HepG2 (cell line): ENCODE measurements at regions not wholly inside any gene's neighbourhood (a gene's known extent, or its start where the extent isn't known, plus 50 kb on each side); places are given as distances from the start of the nearest gene placed in this dataset.

ENCODE experiments used
- ATAC-seq: fragments of 200-7000 bp; cut with Tn5 transposase; 3 replicates; pipeline ENCODE4 v1.9.1; 2020; ENCODE audit warnings: mild to moderate bottlenecking, moderate library complexity
- BruUV-seq: library from RNA; stranded (reverse); fragments of 400-500 nt; replicated peaks from 2 replicates; lab custom pipeline; 2021; lab: Mats Ljungman, UMichigan
- CTCF ChIA-PET: fragments of 300-600 bp; formaldehyde crosslinking; extraction: SDS; loops from one replicate; lab custom pipeline; 2021; ENCODE audit warnings: low total read pairs, inconsistent platforms, low intra/inter-chr PET ratio; lab: Yijun Ruan, JAX
- POLR2A ChIA-PET: fragments of 350-600 bp; sonication (Branson Sonifier 250); formaldehyde crosslinking; loops from one replicate; lab custom pipeline; 2020; ENCODE audit warnings: antibody characterized with exemption, inconsistent platforms; lab: Yijun Ruan, JAX
- DNase-seq: peaks from one replicate; pipeline ENCODE4 v3.0.0-alpha.2; 2015; ENCODE audit warnings: low spot score
- FAIRE-seq: peaks from 3 replicates; lab custom pipeline; 2011; peaks lifted over from hg19 to GRCh38; lab: Jason Lieb, UNC
- H2AFZ ChIP-seq: one replicate; pipeline ENCODE4 v1.6.1; 2011; ENCODE audit warnings: low read length, inconsistent platforms
- H3K27ac ChIP-seq: fragments of 300-600 bp; 3 replicates; pipeline ENCODE4 v1.8.0; 2011; ENCODE audit warnings: mixed run types, mild to moderate bottlenecking, mixed read lengths, low read length, inconsistent platforms; ENCODE audit not compliant: insufficient read depth; ENCODE audit errors: extremely low read length
- H3K27me3 ChIP-seq, 2 experiments: fragments of 200-600 bp in 1 of 2; 2 replicates in 1 of 2; 3 replicates in 1 of 2; pipeline versions ENCODE4 v1.6.0 to v1.8.0; 2011; ENCODE audit warnings: low read length in 2 of 2, mild to moderate bottlenecking in 2 of 2, moderate library complexity in 2 of 2, inconsistent platforms in 1 of 2; ENCODE audit not compliant: insufficient read depth in 2 of 2, control insufficient read depth in 1 of 2
- H3K36me3 ChIP-seq, 2 experiments: fragments of 200-600 bp in 1 of 2; replicated peaks in 1 of 2; 2 replicates in 1 of 2; 3 replicates in 1 of 2; pipeline versions ENCODE4 v1.5.1 to v1.8.0; 2011; ENCODE audit warnings: low read length in 2 of 2, inconsistent platforms in 1 of 2; ENCODE audit not compliant: insufficient read depth in 2 of 2, control insufficient read depth in 1 of 2
- H3K4me1 ChIP-seq: 2 replicates; pipeline ENCODE4 v1.5.1; 2012; ENCODE audit warnings: low read length, inconsistent platforms; ENCODE audit not compliant: insufficient read depth
- H3K4me2 ChIP-seq: 2 replicates; pipeline ENCODE4 v1.6.0; 2011; ENCODE audit warnings: low read depth, low read length, inconsistent platforms
- H3K4me3 ChIP-seq, 3 experiments: fragments of 200-600 bp in 1 of 3; sonication (generic), shearing (Covaris generic) in 1 of 3; replicated peaks in 1 of 3; 2 replicates each; pipeline ENCODE4 v1.5.1; 2011 to 2016; ENCODE audit warnings: low read length in 3 of 3, inconsistent platforms in 2 of 3, low read depth in 2 of 3, mild to moderate bottlenecking in 2 of 3, control low read depth in 1 of 3, mixed read lengths in 1 of 3; ENCODE audit not compliant: insufficient read depth in 1 of 3
- H3K79me2 ChIP-seq: one replicate; pipeline ENCODE4 v1.6.1; 2011; ENCODE audit warnings: low read length, inconsistent platforms; ENCODE audit not compliant: insufficient read depth
- H3K9ac ChIP-seq: 2 replicates; pipeline ENCODE4 v1.6.0; 2011; ENCODE audit warnings: mild to moderate bottlenecking, low read depth, low read length, inconsistent platforms; ENCODE audit not compliant: insufficient read depth
- H3K9me3 ChIP-seq: 2 replicates; pipeline ENCODE4 v1.5.1; 2012; ENCODE audit warnings: mild to moderate bottlenecking, low read length
- H4K20me1 ChIP-seq: 2 replicates; pipeline ENCODE4 v1.6.0; 2011; ENCODE audit warnings: inconsistent platforms, mild to moderate bottlenecking, low read length, moderate library complexity; ENCODE audit not compliant: insufficient read depth
- ADNP ChIP-seq: sonication (generic); formaldehyde crosslinking; IDR thresholded peaks from 2 replicates; pipeline ENCODE4 v1.4.0; 2020; ENCODE audit warnings: missing genetic modification reagents
- ARID2 ChIP-seq: sonication (generic); formaldehyde crosslinking; IDR thresholded peaks from 2 replicates; pipeline ENCODE4 v1.8.1; 2022; ENCODE audit warnings: mild to moderate bottlenecking, missing genetic modification reagents, borderline replicate concordance
- ESRRA ChIP-seq: sonication (generic); formaldehyde crosslinking; IDR thresholded peaks from 2 replicates; pipeline ENCODE4 v1.5.1; 2020; ENCODE audit warnings: mild to moderate bottlenecking, low read depth, missing genetic modification reagents
- FLYWCH1 ChIP-seq: sonication (generic); formaldehyde crosslinking; IDR thresholded peaks from 2 replicates; pipeline ENCODE4 v1.8.1; 2023; ENCODE audit warnings: mild to moderate bottlenecking, missing genetic modification reagents
- GZF1 ChIP-seq: sonication (generic); formaldehyde crosslinking; IDR thresholded peaks from 2 replicates; pipeline ENCODE4 v1.5.1; 2020; ENCODE audit warnings: mild to moderate bottlenecking, missing genetic modification reagents
- HDAC2 ChIP-seq: sonication (generic); formaldehyde crosslinking; IDR thresholded peaks from 2 replicates; pipeline ENCODE4 v1.4.0; 2020; ENCODE audit warnings: missing genetic modification reagents
- KDM4B ChIP-seq: sonication (generic); formaldehyde crosslinking; IDR thresholded peaks from 2 replicates; pipeline ENCODE4 v1.4.0; 2020; ENCODE audit warnings: missing genetic modification reagents
- MAFG ChIP-seq: sonication (generic); formaldehyde crosslinking; IDR thresholded peaks from 2 replicates; pipeline ENCODE4 v1.5.1; 2020; ENCODE audit warnings: mild to moderate bottlenecking, missing genetic modification reagents
- MAZ ChIP-seq, 2 experiments: sonication (generic) in 1 of 2; formaldehyde crosslinking in 1 of 2; IDR thresholded peaks; 2 replicates each; pipeline versions ENCODE4 v1.5.0 to v1.6.1; 2012 to 2020; ENCODE audit warnings: low read depth in 2 of 2, mild to moderate bottlenecking in 2 of 2, borderline replicate concordance in 1 of 2, improper control_type of control experiment in 1 of 2, low read length in 1 of 2, missing genetic modification reagents in 1 of 2, moderate library complexity in 1 of 2
- MED13 ChIP-seq: sonication (generic); formaldehyde crosslinking; IDR thresholded peaks from 2 replicates; pipeline ENCODE4 v1.5.0; 2020; ENCODE audit warnings: missing genetic modification reagents
- MTF2 ChIP-seq: sonication (generic); formaldehyde crosslinking; IDR thresholded peaks from 2 replicates; pipeline ENCODE4 v1.5.0; 2020; ENCODE audit warnings: missing genetic modification reagents, borderline replicate concordance
- NPAS2 ChIP-seq: sonication (generic); formaldehyde crosslinking; IDR thresholded peaks from 2 replicates; pipeline ENCODE4 v1.8.0; 2022; ENCODE audit warnings: mild to moderate bottlenecking, missing genetic modification reagents, borderline replicate concordance
- PATZ1 ChIP-seq: sonication (generic); formaldehyde crosslinking; IDR thresholded peaks from 2 replicates; pipeline ENCODE4 v1.4.0; 2020; ENCODE audit warnings: missing genetic modification reagents
- SMAD3 ChIP-seq: sonication (generic); formaldehyde crosslinking; IDR thresholded peaks from 2 replicates; pipeline ENCODE4 v1.4.0; 2020; ENCODE audit warnings: missing genetic modification reagents
- SNAI1 ChIP-seq: sonication (generic); formaldehyde crosslinking; IDR thresholded peaks from 2 replicates; pipeline ENCODE4 v1.5.0; 2020; ENCODE audit warnings: mild to moderate bottlenecking, missing genetic modification reagents, borderline replicate concordance
- YEATS4 ChIP-seq: sonication (generic); formaldehyde crosslinking; IDR thresholded peaks from 2 replicates; pipeline ENCODE4 v1.4.0; 2020; ENCODE audit warnings: missing genetic modification reagents, borderline replicate concordance
- YY1 ChIP-seq: IDR thresholded peaks from 2 replicates; pipeline ENCODE4 v1.6.1; 2011; ENCODE audit warnings: low read length, low read depth, moderate library complexity, mild to moderate bottlenecking; ENCODE audit not compliant: insufficient read depth, insufficient replicate concordance
- ZNF136 ChIP-seq: sonication (generic); formaldehyde crosslinking; IDR thresholded peaks from 2 replicates; pipeline ENCODE4 v1.8.1; 2022; ENCODE audit warnings: low read depth, mild to moderate bottlenecking, moderate library complexity, missing genetic modification reagents
- ZNF431 ChIP-seq: sonication (generic); formaldehyde crosslinking; IDR thresholded peaks from 2 replicates; pipeline ENCODE4 v1.9.0; 2022; ENCODE audit warnings: missing genetic modification reagents, low read depth, mild to moderate bottlenecking, borderline replicate concordance
- WGBS: methylation state at CpG from one replicate; pipeline ENCODE4 v1.1.6; 2017; ENCODE audit warnings: low lambda C conversion rate; 5-methylcytosine and 5-hydroxymethylcytosine counted together
- in situ Hi-C: cut with HindIII; loops from 2 replicates; pipeline ENCODE4 v1.10.0; 2017; ENCODE audit warnings: low pct_unique_long_range_greater_than_20kb; ENCODE audit not compliant: extremely low pct_ligation_motif_present
- intact Hi-C: fragments of 100-400 bp; cut with micrococcal nuclease; formaldehyde crosslinking; loops from one replicate; pipeline ENCODE4 v1.10.0; 2022; ENCODE audit not compliant: unreplicated experiment

DNA sequence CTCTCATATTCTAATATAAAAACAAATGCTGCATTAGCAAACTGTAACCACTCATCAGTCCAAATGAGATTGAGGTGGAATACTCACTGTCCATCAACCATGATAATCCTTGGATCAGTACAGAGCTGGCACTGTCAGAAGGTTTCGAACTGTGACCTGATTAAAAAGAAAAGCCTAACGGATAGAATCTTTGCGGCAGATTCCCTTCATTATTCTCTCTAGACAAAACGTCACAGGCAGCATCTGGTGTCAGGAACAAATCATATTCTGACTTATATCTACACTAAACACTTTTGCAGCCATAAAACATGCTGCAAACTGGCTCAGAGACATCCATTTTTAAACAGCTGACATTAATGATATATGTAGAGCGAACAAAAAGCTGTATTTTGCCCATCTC is 677.7 kb upstream of the NXPH2 start:
- Histone ChIP-seq H3K4me1 (no peaks in the 10 kb centered on the region), H3K9ac (no peak overlapping the region), H3K4me2 (no peak overlapping the region), H3K79me2 (no peaks in the 10 kb centered on the region), H2AFZ (no peak overlapping the region), H4K20me1 (no peaks in the 10 kb centered on the region), H3K27me3 (no peaks in the 10 kb centered on the region), H3K36me3 (no peaks in the 10 kb centered on the region), H3K9me3 (no peaks in the 10 kb centered on the region; the same call in 1 of the 2 replicates), H3K27ac (no peak overlapping the region), H3K4me3 (no peak overlapping the region)
- in situ Hi-C loops = no loop called here
- FAIRE-seq (no peak), ATAC-seq (no peak), DNase-seq (no peak)
- BruUV-seq = no TSS peak
- intact Hi-C loops = no loop called here
- WGBS = 16% methylated on average over 5 of the region's 5 CpGs
- TF ChIP-seq YY1 (no peak), ZNF431 (CRISPR knock-in tag) (no peak), MAZ (IDR thresholded peaks at IDR 0.05; ENCODE audit: borderline replicate concordance, low read depth, low read length) (no peak), MAZ (CRISPR knock-in tag; IDR thresholded peaks at IDR 0.05; ENCODE audit: low read depth) (no peak), ZNF136 (CRISPR knock-in tag) (no peak), FLYWCH1 (CRISPR knock-in tag) (no peak)
- POLR2A ChIA-PET = no interaction called here
- CTCF ChIA-PET = no interaction called here

DNA sequence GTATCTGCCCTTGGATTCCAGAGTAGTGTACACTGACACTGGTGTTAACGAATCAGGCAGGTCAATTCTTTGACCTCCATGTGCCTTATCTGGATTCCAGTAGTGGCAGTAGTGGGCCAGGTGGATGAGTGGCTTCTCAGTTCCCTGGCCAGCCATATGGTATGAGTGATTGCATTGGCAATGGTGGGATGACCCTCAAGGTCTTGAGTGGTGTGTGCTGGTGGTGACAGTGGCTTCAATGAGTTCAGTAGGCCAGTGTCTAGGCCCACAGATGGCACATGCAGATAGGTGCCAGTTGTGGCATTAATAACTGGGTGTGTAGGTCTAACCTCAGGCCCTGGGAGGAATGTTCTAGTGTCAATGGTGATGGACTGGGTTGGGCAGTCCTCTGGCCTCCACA is 674.1 kb upstream of the NXPH2 start:
- Histone ChIP-seq H3K9me3 (no peaks in the 10 kb centered on the region; the same call in 1 of the 2 replicates), H3K27ac (no peak overlapping the region), H3K4me3 (no peak overlapping the region), H3K4me1 (no peaks in the 10 kb centered on the region), H3K36me3 (no peaks in the 10 kb centered on the region), H3K79me2 (no peaks in the 10 kb centered on the region), H3K4me2 (no peak overlapping the region), H4K20me1 (no peaks in the 10 kb centered on the region), H3K27me3 (no peaks in the 10 kb centered on the region), H2AFZ (no peak overlapping the region), H3K9ac (no peak overlapping the region)
- no TSS peak for BruUV-seq
- in situ Hi-C loops (no loop called here), intact Hi-C loops (no loop called here)
- WGBS = 0% methylated on average over 1 of the region's 1 CpG
- POLR2A ChIA-PET = no interaction called here
- no peak for ATAC-seq
- no peak for FAIRE-seq
- CTCF ChIA-PET = no interaction called here
- DNase-seq = no peak
- TF ChIP-seq SMAD3 (CRISPR knock-in tag) = no peak
- no peak for TF ChIP-seq MAFG (CRISPR knock-in tag)
- no peak for TF ChIP-seq ARID2 (CRISPR knock-in tag)
- TF ChIP-seq NPAS2 (CRISPR knock-in tag) = no peak
- no peak for TF ChIP-seq ADNP (CRISPR knock-in tag)
- TF ChIP-seq SNAI1 (CRISPR knock-in tag) = no peak
- no peak for TF ChIP-seq HDAC2 (CRISPR knock-in tag)
- no peak for TF ChIP-seq MED13 (CRISPR knock-in tag)
- no peak for TF ChIP-seq ESRRA (CRISPR knock-in tag)
- TF ChIP-seq PATZ1 = no peak
- no peak for TF ChIP-seq GZF1 (CRISPR knock-in tag)
- TF ChIP-seq MTF2 = no peak
- no peak for TF ChIP-seq YEATS4 (CRISPR knock-in tag)
- TF ChIP-seq KDM4B (CRISPR knock-in tag) = no peak
